HFFc6 (cell line): ENCODE measurements at regions not wholly inside any gene's neighbourhood (a gene's known extent, or its start where the extent isn't known, plus 50 kb on each side); places are given as distances from the start of the nearest gene placed in this dataset.

Experiments used
- DNase-seq: peaks from one replicate; pipeline ENCODE4 v3.0.0-alpha.2; 2018
- H3K27ac Mint-ChIP-seq: 2 replicates; pipeline ENCODE4 v1.8.0; 2020; ENCODE audit warnings: mild to moderate bottlenecking, mixed read lengths
- H3K27me3 Mint-ChIP-seq: 2 replicates; pipeline ENCODE4 v1.8.0; 2021; ENCODE audit warnings: mild to moderate bottlenecking, moderate library complexity, mixed read lengths; ENCODE audit not compliant: insufficient read depth
- H3K36me3 Mint-ChIP-seq: 2 replicates; pipeline ENCODE4 v1.8.0; 2021; ENCODE audit warnings: low read depth, mixed read lengths
- H3K4me1 Mint-ChIP-seq: 2 replicates; pipeline ENCODE4 v1.8.0; 2020; ENCODE audit warnings: low read depth, mixed read lengths
- H3K4me3 Mint-ChIP-seq: 2 replicates; pipeline ENCODE4 v1.8.0; 2020; ENCODE audit warnings: mild to moderate bottlenecking, moderate library complexity, mixed read lengths
- H3K9me3 Mint-ChIP-seq: 2 replicates; pipeline ENCODE4 v1.8.0; 2020; ENCODE audit warnings: mild to moderate bottlenecking, mixed read lengths
- TF ChIP-seq, protein P1 (sequence below): fragments of 200-600 bp; sonication (generic); IDR thresholded peaks from 2 replicates; pipeline ENCODE4 v1.5.0; 2021; ENCODE audit warnings: antibody characterized with exemption, mild to moderate bottlenecking

DNA sequence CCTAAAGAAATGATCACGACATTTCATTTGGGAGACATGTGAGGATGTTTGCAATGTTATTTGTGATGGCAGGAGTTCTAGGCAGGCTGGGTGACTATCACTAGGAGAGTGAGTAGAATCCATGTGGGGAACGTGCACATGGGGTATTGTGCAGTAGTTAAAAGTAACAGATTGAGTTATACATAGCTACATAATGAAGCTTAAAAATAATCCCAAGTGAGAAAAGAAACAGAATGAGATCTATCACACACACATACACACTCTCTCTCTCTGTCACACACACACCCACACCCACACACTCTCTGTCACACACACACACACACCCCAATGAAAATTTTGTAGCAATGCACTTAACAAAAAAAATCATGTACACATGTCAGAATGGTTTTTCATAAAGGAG, 218.7 kb upstream of the ARG1 start:
- H3K9me3 Mint-ChIP-seq: no peaks in the 10 kb centered on the region
- TF ChIP-seq, protein P1, sequence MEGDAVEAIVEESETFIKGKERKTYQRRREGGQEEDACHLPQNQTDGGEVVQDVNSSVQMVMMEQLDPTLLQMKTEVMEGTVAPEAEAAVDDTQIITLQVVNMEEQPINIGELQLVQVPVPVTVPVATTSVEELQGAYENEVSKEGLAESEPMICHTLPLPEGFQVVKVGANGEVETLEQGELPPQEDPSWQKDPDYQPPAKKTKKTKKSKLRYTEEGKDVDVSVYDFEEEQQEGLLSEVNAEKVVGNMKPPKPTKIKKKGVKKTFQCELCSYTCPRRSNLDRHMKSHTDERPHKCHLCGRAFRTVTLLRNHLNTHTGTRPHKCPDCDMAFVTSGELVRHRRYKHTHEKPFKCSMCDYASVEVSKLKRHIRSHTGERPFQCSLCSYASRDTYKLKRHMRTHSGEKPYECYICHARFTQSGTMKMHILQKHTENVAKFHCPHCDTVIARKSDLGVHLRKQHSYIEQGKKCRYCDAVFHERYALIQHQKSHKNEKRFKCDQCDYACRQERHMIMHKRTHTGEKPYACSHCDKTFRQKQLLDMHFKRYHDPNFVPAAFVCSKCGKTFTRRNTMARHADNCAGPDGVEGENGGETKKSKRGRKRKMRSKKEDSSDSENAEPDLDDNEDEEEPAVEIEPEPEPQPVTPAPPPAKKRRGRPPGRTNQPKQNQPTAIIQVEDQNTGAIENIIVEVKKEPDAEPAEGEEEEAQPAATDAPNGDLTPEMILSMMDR: no peak

DNA sequence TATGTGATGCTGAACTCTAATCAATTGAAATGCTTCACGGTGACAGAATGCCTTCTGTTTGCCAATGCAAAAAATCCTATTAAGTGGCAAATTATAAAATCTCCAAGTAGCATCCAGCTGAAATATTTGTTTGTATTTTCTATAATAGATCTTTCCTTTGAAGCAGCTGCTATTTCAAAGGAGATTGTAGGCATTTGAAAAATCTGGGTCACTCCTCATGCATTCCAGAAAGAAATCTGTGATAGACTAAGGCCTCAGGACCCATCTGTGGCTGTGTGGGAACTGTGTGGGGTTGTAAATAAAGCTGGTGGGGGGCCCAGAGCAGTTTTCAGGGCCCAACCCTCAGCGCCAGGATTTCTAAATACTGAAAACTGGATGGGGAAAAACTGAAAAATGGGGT, 216.9 kb upstream of the ARG1 start:
- Mint-ChIP-seq H3K4me3 (no peak overlapping the region), H3K27me3 (peaks cover 24% of the 10 kb centered on the region), H3K36me3 (no peaks in the 10 kb centered on the region), H3K9me3 (no peaks in the 10 kb centered on the region), H3K27ac (no peak overlapping the region), H3K4me1 (no peaks in the 10 kb centered on the region)
- DNase-seq: no peak
- TF ChIP-seq, protein P1: no peak

More for the DNA sequence above, 218.7 kb upstream of the ARG1 start:
- Mint-ChIP-seq H3K4me1 (no peaks in the 10 kb centered on the region), H3K4me3 (no peak overlapping the region), H3K36me3 (no peaks in the 10 kb centered on the region), H3K27ac (no peak overlapping the region), H3K27me3 (peaks cover 21% of the 10 kb centered on the region)
- DNase-seq: no peak

DNA sequence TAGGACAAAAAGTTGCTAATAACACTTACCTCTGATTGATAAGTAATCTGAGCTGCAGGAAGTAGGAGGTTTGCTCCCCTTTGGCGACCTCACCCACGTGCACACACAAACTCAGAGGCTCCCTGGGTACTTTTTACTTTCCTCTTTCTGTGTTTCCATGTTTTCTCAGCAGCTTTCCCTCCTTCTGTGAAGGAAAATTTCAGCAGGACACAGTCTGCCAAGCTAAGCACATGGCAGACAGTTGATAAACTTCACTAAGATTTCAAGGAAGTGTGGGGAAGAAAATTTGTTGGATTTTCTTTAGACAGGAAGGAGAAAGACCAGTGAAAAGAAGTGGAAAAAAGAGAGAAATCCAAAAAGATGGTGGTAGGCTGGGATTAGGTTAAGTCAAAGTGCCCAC, 215.5 kb upstream of the ARG1 start:
- Mint-ChIP-seq H3K27me3 (peaks cover 22% of the 10 kb centered on the region), H3K4me3 (no peak overlapping the region), H3K27ac (no peak overlapping the region), H3K4me1 (no peaks in the 10 kb centered on the region), H3K9me3 (no peaks in the 10 kb centered on the region), H3K36me3 (no peaks in the 10 kb centered on the region)
- no peak for DNase-seq
- TF ChIP-seq, protein P1: no peak

DNA sequence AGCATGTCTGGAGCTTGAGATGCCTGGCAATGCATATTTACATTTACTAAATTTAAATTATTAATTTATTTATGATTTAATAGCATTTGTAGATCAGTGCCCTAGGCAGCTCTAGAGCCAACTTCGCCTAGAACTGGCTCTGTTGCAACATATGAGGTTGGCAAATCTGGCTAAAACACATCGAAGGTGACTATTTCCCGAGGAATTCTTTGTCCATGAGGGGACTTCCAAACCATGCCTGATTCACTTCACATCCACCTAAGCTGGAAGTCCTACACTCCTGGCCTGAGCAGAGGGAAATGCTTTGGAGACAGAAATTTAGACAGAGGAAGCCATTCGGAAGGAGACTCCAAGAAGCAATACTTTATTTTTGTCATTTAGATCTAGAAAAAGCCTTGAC, 211.0 kb upstream of the ARG1 start:
- no peak for DNase-seq
- no peak overlapping the region for H3K27ac Mint-ChIP-seq
- H3K27me3 Mint-ChIP-seq: peaks cover 12% of the 10 kb centered on the region
- H3K4me1 Mint-ChIP-seq: no peaks in the 10 kb centered on the region
- H3K9me3 Mint-ChIP-seq: no peaks in the 10 kb centered on the region
- TF ChIP-seq, protein P1: no peak
- H3K36me3 Mint-ChIP-seq: no peaks in the 10 kb centered on the region
- H3K4me3 Mint-ChIP-seq: no peak overlapping the region

DNA sequence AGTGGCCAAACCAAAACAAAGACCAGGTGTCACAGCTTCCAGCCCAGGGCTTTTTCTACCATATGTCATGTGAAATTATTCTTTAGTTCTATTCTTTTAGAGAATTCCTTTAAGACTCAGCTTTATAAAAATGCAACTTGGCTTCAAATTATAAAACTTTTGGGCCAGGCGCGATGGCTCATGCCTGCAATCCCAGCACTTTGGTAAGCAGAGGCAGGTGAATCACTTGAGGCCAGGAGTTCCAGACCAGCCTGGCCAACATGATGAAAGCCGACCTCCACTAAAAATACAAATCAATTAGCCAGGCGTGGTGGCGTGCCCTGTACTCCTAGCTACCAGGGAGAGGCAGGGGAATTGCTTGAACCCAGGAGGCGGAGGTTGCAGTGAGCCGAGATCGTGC, 210.3 kb upstream of the ARG1 start:
- Mint-ChIP-seq H3K9me3 (no peaks in the 10 kb centered on the region), H3K27ac (no peak overlapping the region), H3K27me3 (peaks cover 10% of the 10 kb centered on the region), H3K36me3 (no peaks in the 10 kb centered on the region), H3K4me3 (no peak overlapping the region), H3K4me1 (no peaks in the 10 kb centered on the region)
- TF ChIP-seq, protein P1: no peak
- no peak for DNase-seq
